IMR-90 (cell line): ENCODE measurements at regions not wholly inside any gene's neighbourhood (a gene's known extent, or its start where the extent isn't known, plus 50 kb on each side); places are given as distances from the start of the nearest gene placed in this dataset.

Source experiments
- ATAC-seq: fragments of 200-7000 bp; cut with Tn5 transposase; 2 replicates; pipeline ENCODE4 v1.9.1; 2020; ENCODE audit warnings: low read depth, mild to moderate bottlenecking, moderate library complexity
- BruUV-seq: library from RNA; stranded (reverse); fragments of 400-500 nt; replicated peaks from 2 replicates; lab custom pipeline; 2021; lab: Mats Ljungman, UMichigan
- CTCF ChIA-PET: fragments of 300-600 bp; formaldehyde crosslinking; extraction: SDS; loops from one replicate; lab custom pipeline; 2021; ENCODE audit warnings: antibody characterized with exemption; lab: Yijun Ruan, JAX
- POLR2A ChIA-PET: fragments of 300-600 bp; sonication (Branson Sonifier 250); formaldehyde crosslinking; loops from one replicate; lab custom pipeline; 2022; ENCODE audit warnings: antibody characterized with exemption; ENCODE audit not compliant: unreplicated experiment; lab: Charles Lee
- DNase-seq: peaks from one replicate; pipeline ENCODE4 v3.0.0; 2013
- H2AFZ ChIP-seq: replicated peaks from 2 replicates; pipeline ENCODE3; 2013; ENCODE audit warnings: low read length, mild to moderate bottlenecking; ENCODE audit not compliant: poor library complexity
- H2AK5ac ChIP-seq: 2 replicates; pipeline ENCODE4 v1.6.1; 2013; ENCODE audit warnings: low read depth, low read length, inconsistent platforms
- H2AK9ac ChIP-seq: replicated peaks from 2 replicates; pipeline ENCODE3; 2013; ENCODE audit warnings: mild to moderate bottlenecking, low read depth, low read length, moderate library complexity; ENCODE audit not compliant: poor library complexity
- H2BK120ac ChIP-seq: 2 replicates; pipeline ENCODE4 v1.6.1; 2013; ENCODE audit warnings: low read depth, low read length, inconsistent platforms
- H2BK15ac ChIP-seq: 3 replicates; pipeline ENCODE4 v1.6.1; 2013; ENCODE audit warnings: low read depth, low read length, inconsistent platforms
- H2BK20ac ChIP-seq: 2 replicates; pipeline ENCODE4 v1.6.1; 2013; ENCODE audit warnings: low read depth, mild to moderate bottlenecking, inconsistent platforms, low read length, moderate library complexity
- H2BK5ac ChIP-seq: 2 replicates; pipeline ENCODE4 v1.6.1; 2013; ENCODE audit warnings: mild to moderate bottlenecking, low read depth, low read length, inconsistent platforms; ENCODE audit not compliant: poor library complexity, severe bottlenecking
- H3K14ac ChIP-seq: replicated peaks from 2 replicates; pipeline ENCODE4 v1.6.1; 2013; ENCODE audit warnings: low read depth, low read length, inconsistent platforms
- H3K18ac ChIP-seq: 2 replicates; pipeline ENCODE4 v1.6.1; 2013; ENCODE audit warnings: low read depth, low read length, control low read depth
- H3K23ac ChIP-seq: 2 replicates; pipeline ENCODE4 v1.6.1; 2013; ENCODE audit warnings: low read depth, low read length, inconsistent platforms
- H3K27ac ChIP-seq: 2 replicates; pipeline ENCODE4 v1.5.1; 2013; ENCODE audit warnings: mild to moderate bottlenecking, control low read depth, low read length; ENCODE audit not compliant: insufficient read depth
- H3K27me3 ChIP-seq: 2 replicates; pipeline ENCODE4 v1.6.1; 2013; ENCODE audit warnings: low read length; ENCODE audit not compliant: control insufficient read depth, insufficient read depth
- H3K36me3 ChIP-seq: 2 replicates; pipeline ENCODE4 v1.6.1; 2013; ENCODE audit warnings: low read length, mixed read lengths; ENCODE audit not compliant: control insufficient read depth, insufficient read depth
- H3K4ac ChIP-seq: 2 replicates; pipeline ENCODE4 v1.6.1; 2013; ENCODE audit warnings: low read depth, low read length, inconsistent platforms
- H3K4me1 ChIP-seq: 2 replicates; pipeline ENCODE4 v1.6.1; 2013; ENCODE audit warnings: low read length, mixed read lengths; ENCODE audit not compliant: control insufficient read depth, insufficient read depth
- H3K4me2 ChIP-seq: 2 replicates; pipeline ENCODE4 v1.6.1; 2013; ENCODE audit warnings: low read depth, mild to moderate bottlenecking, control low read depth, low read length, moderate library complexity
- H3K4me3 ChIP-seq: 2 replicates; pipeline ENCODE4 v1.5.1; 2013; ENCODE audit warnings: low read depth, mild to moderate bottlenecking, control low read depth, low read length, moderate library complexity; ENCODE audit not compliant: insufficient read depth
- H3K56ac ChIP-seq: 2 replicates; pipeline ENCODE4 v1.6.1; 2013; ENCODE audit warnings: low read length, inconsistent platforms; ENCODE audit not compliant: insufficient read depth; ENCODE audit errors: extremely low read depth
- H3K79me1 ChIP-seq, 2 experiments: 2 replicates each; pipeline ENCODE4 v1.6.1; 2013; ENCODE audit warnings: low read length in 2 of 2, inconsistent platforms in 1 of 2, low read depth in 1 of 2
- H3K9ac ChIP-seq: 2 replicates; pipeline ENCODE4 v1.6.1; 2013; ENCODE audit warnings: low read depth, low read length, control low read depth
- H3K9me1 ChIP-seq: 2 replicates; pipeline ENCODE4 v1.6.1; 2013; ENCODE audit warnings: low read length, inconsistent platforms; ENCODE audit not compliant: insufficient read depth
- H3K9me3 ChIP-seq: 2 replicates; pipeline ENCODE4 v1.6.1; 2013; ENCODE audit warnings: low read length; ENCODE audit not compliant: control insufficient read depth, insufficient read depth
- H4K20me1 ChIP-seq: 2 replicates; pipeline ENCODE4 v1.6.1; 2013; ENCODE audit warnings: low read length, inconsistent platforms; ENCODE audit not compliant: insufficient read depth
- H4K5ac ChIP-seq: 2 replicates; pipeline ENCODE4 v1.6.1; 2013; ENCODE audit warnings: mild to moderate bottlenecking, low read depth, low read length, control low read depth
- H4K8ac ChIP-seq, 2 experiments: 2 replicates each; pipeline ENCODE4 v1.6.1; 2013; ENCODE audit warnings: low read depth in 2 of 2, low read length in 2 of 2, control low read depth in 1 of 2, inconsistent platforms in 1 of 2
- H4K91ac ChIP-seq: 2 replicates; pipeline ENCODE4 v1.6.1; 2013; ENCODE audit warnings: low read depth, low read length, inconsistent platforms; ENCODE audit not compliant: insufficient read depth
- CTCF ChIP-seq: conservative IDR thresholded peaks from 2 replicates; pipeline ENCODE4 v1.5.1; 2012; ENCODE audit warnings: mild to moderate bottlenecking, low read depth, low read length, improper control_type of control experiment
- MAZ ChIP-seq: IDR thresholded peaks from 2 replicates; pipeline ENCODE4 v1.6.1; 2012; ENCODE audit warnings: low read depth, mild to moderate bottlenecking, low read length, improper control_type of control experiment, moderate library complexity, borderline replicate concordance
- RAD21 ChIP-seq: IDR thresholded peaks from 2 replicates; pipeline ENCODE4 v1.6.1; 2012; ENCODE audit warnings: low read length, improper control_type of control experiment
- RCOR1 ChIP-seq: IDR thresholded peaks from 2 replicates; pipeline ENCODE4 v1.6.1; 2012; ENCODE audit warnings: mild to moderate bottlenecking, low read length, improper control_type of control experiment; ENCODE audit not compliant: insufficient replicate concordance
- SMC3 ChIP-seq: fragments of 150-350 bp; IDR thresholded peaks from 2 replicates; pipeline ENCODE4 v1.6.1; 2016; ENCODE audit warnings: low read depth, mild to moderate bottlenecking, antibody characterized with exemption, low read length, moderate library complexity
- USF2 ChIP-seq: fragments of 150-350 bp; IDR thresholded peaks from 2 replicates; pipeline ENCODE4 v1.6.1; 2017; ENCODE audit warnings: mild to moderate bottlenecking, antibody characterized with exemption, low read length, low read depth
- WGBS, 2 experiments: methylation state at CpG; one replicate each; pipeline versions ENCODE4 v1.1.5 to v1.1.7; 2013; ENCODE audit warnings: missing lambda C conversion rate in 2 of 2; ENCODE audit not compliant: insufficient read length in 1 of 2; ENCODE audit errors: extremely low coverage in 2 of 2; 5-methylcytosine and 5-hydroxymethylcytosine counted together
- dilution Hi-C: fragments of 300-500 bp; cut with HindIII; formaldehyde crosslinking; loops from one replicate; pipeline ENCODE4 v1.14.3; 2018; ENCODE audit warnings: low sequenced_read_pairs; ENCODE audit not compliant: unreplicated experiment
- in situ Hi-C: fragments of 300-500 bp; cut with MboI; formaldehyde crosslinking; loops from 3 replicates; pipeline ENCODE4 v1.14.3; 2019; ENCODE audit warnings: low sequenced_read_pairs, inconsistent platforms, mixed read lengths
- intact Hi-C: fragments of 100-400 bp; cut with micrococcal nuclease; formaldehyde crosslinking; loops from 2 replicates; pipeline ENCODE4 v1.10.0; 2022

GRCh38 chrX:96566878-96567277 lies 117.8 kb upstream of the DIAPH2 start:
- dilution Hi-C loops, result no loop called here
- Histone ChIP-seq H2AFZ (no peak overlapping the region), H3K4me2 (no peak overlapping the region), H3K56ac (no peak overlapping the region), H2AK9ac (no peak overlapping the region), H3K9ac (no peak overlapping the region), H3K9me3 (no peaks in the 10 kb centered on the region), H3K18ac (no peak overlapping the region), H3K4ac (no peak overlapping the region), H3K9me1 (no peaks in the 10 kb centered on the region), H3K79me1 (no peaks in the 10 kb centered on the region), H3K4me1 (no peaks in the 10 kb centered on the region), H2BK15ac (no peak overlapping the region), H4K8ac (no peak overlapping the region), H2BK20ac (no peak overlapping the region), H3K27ac (no peak overlapping the region), H4K20me1 (no peaks in the 10 kb centered on the region), H4K5ac (no peak overlapping the region), H2BK5ac (no peak overlapping the region), H4K91ac (no peak overlapping the region), H2AK5ac (no peak overlapping the region), H3K27me3 (no peaks in the 10 kb centered on the region), H2BK120ac (no peak overlapping the region), H3K14ac (no peak overlapping the region), H3K4me3 (no peak overlapping the region), H3K23ac (no peak overlapping the region), H3K36me3 (no peaks in the 10 kb centered on the region)
- in situ Hi-C loops, result no loop called here
- no peak for DNase-seq
- POLR2A ChIA-PET, result no interaction called here
- no CpG with 5 or more reads among the region's 3 CpGs for WGBS, 2 experiments
- CTCF ChIA-PET, result interaction anchor here (0.6 to 1.3 kb wide), 2 partner anchors 9 to 14 kb away, joined by 3 to 4 read pairs; no protein-coding TSS in a partner anchor
- BruUV-seq, result no TSS peak
- no peak for ATAC-seq
- intact Hi-C loops, result no loop called here
- TF ChIP-seq CTCF (no peak), USF2 (no peak), RAD21 (no peak), MAZ (no peak), SMC3 (no peak), RCOR1 (no peak)
